ENCODE measurements at regions not wholly inside any gene's neighbourhood (a gene's known extent, or its start where the extent isn't known, plus 50 kb on each side); places are given as distances from the start of the nearest gene placed in this dataset.

GRCh38 chr4:148810461-148810860 is 368.2 kb upstream of the NR3C2 start:
- ChIA-PET POLR2A (no interaction called here), CTCF (no interaction called here)
- Histone ChIP-seq H3K9me3 (ENCODE audit: control insufficient read depth, insufficient read depth, low read depth, low read length) (no peaks in the 10 kb centered on the region), H3K36me3 (ENCODE audit: control insufficient read depth in 2 of 2, insufficient read depth in 1 of 2, low read length in 2 of 2) (no peaks in the 10 kb centered on the region), H3K27ac (ENCODE audit: extremely low read depth, low read depth, low read length) (no peak overlapping the region), H3K4me1 (ENCODE audit: control insufficient read depth, insufficient read depth, low read length) (no peaks in the 10 kb centered on the region), H3K4me3 (ENCODE audit: low read depth, low read length) (no peak overlapping the region)
- TF ChIP-seq ZNF596 (tag by site-specific recombination; IDR thresholded peaks at IDR 0.05): no peak
- no peak for TF ChIP-seq ZNF701 (tag by site-specific recombination; IDR thresholded peaks at IDR 0.05)
- TF ChIP-seq ZNF555 (tag by site-specific recombination; conservative IDR thresholded peaks at IDR 0.05): no peak

DNA sequence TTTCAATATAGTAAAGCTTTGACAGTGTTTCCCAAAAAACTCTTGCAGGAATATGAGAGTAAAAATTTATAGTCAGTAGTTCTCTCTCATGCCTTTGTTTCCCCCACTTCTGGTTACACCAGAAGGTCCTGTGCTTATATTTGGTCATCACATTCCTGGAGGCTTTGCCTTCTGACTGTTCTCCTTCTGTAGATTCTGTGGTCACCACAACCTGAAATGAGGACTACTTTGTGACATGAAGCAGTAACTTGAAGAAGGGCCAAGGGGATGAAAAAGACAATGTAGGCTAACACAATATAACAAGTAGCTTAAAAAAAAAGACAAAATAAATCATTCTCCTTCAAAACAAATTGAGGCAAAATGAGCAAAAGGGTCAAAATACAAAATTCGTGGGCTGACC is 366.2 kb upstream of the NR3C2 start:
- ChIA-PET CTCF (no interaction called here), POLR2A (no interaction called here)
- Histone ChIP-seq H3K36me3 (ENCODE audit: control insufficient read depth in 2 of 2, insufficient read depth in 1 of 2, low read length in 2 of 2) (no peaks in the 10 kb centered on the region), H3K27ac (ENCODE audit: extremely low read depth, low read depth, low read length) (no peak overlapping the region), H3K4me3 (ENCODE audit: low read depth, low read length) (no peak overlapping the region), H3K4me1 (ENCODE audit: control insufficient read depth, insufficient read depth, low read length) (no peaks in the 10 kb centered on the region), H3K9me3 (ENCODE audit: control insufficient read depth, insufficient read depth, low read depth, low read length) (no peaks in the 10 kb centered on the region)
- no peak for TF ChIP-seq KLF16 (tag by site-specific recombination; IDR thresholded peaks at IDR 0.05)
- TF ChIP-seq AEBP2 (tag by site-specific recombination; IDR thresholded peaks at IDR 0.05; ENCODE audit: borderline replicate concordance): no peak
- TF ChIP-seq KLF10 (tag by site-specific recombination; IDR thresholded peaks at IDR 0.05): no peak
- no peak for TF ChIP-seq MEIS1 (CRISPR knock-in tag; IDR thresholded peaks at IDR 0.05; ENCODE audit: borderline replicate concordance)
- TF ChIP-seq ZNF214 (tag by site-specific recombination; IDR thresholded peaks at IDR 0.05; ENCODE audit: borderline replicate concordance): no peak
- no peak for TF ChIP-seq ZNF366 (tag by site-specific recombination; conservative IDR thresholded peaks at IDR 0.05)
- TF ChIP-seq EGR2 (tag by site-specific recombination; IDR thresholded peaks at IDR 0.05; ENCODE audit: low read depth): no peak
- no peak for TF ChIP-seq ZNF350 (tag by site-specific recombination; IDR thresholded peaks at IDR 0.05)
- TF ChIP-seq ZNF157 (tag by site-specific recombination; IDR thresholded peaks at IDR 0.05): no peak
- no peak for TF ChIP-seq ZNF692 (tag by site-specific recombination; IDR thresholded peaks at IDR 0.05)
- TF ChIP-seq ZBTB26 (tag by site-specific recombination; optimal IDR thresholded peaks at IDR 0.05): no peak
- TF ChIP-seq ZNF514 (tag by site-specific recombination; IDR thresholded peaks at IDR 0.05): no peak
- TF ChIP-seq ZNF473 (tag by site-specific recombination; IDR thresholded peaks at IDR 0.05): no peak
- TF ChIP-seq ZBTB20 (tag by site-specific recombination; IDR thresholded peaks at IDR 0.05): no peak

DNA sequence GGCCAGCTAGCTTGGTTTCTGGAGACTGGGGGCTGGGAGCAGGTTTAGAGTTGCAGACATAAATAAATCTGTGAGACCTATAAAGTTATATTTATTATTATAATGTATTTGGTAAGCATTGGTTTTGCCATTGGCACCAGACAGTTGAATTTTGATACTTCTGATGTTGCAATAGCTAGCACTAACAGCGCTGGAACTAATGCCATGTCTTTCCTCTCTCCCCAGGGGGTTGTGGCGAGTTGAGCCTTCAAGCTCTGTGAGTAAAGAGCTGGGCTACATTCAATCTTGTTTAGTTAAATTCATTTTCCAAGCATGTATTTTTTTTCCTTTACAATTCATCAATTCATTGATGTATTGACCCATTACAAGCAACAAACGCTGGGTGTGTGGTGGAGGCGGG is 358.7 kb upstream of the NR3C2 start:
- ChIA-PET CTCF (no interaction called here), POLR2A (no interaction called here)
- Histone ChIP-seq H3K9me3 (ENCODE audit: control insufficient read depth, insufficient read depth, low read depth, low read length) (no peaks in the 10 kb centered on the region), H3K36me3 (ENCODE audit: control insufficient read depth in 2 of 2, insufficient read depth in 1 of 2, low read length in 2 of 2) (no peaks in the 10 kb centered on the region), H3K4me1 (ENCODE audit: control insufficient read depth, insufficient read depth, low read length) (no peaks in the 10 kb centered on the region), H3K27ac (ENCODE audit: extremely low read depth, low read depth, low read length) (no peak overlapping the region), H3K4me3 (ENCODE audit: low read depth, low read length) (no peak overlapping the region)
- no peak for TF ChIP-seq ZNF174 (tag by site-specific recombination; IDR thresholded peaks at IDR 0.05)
- no peak for TF ChIP-seq ZNF791 (tag by site-specific recombination; IDR thresholded peaks at IDR 0.05)
- TF ChIP-seq ZEB2 (tag by site-specific recombination; IDR thresholded peaks at IDR 0.05): no peak
- TF ChIP-seq ZNF223 (tag by site-specific recombination; IDR thresholded peaks at IDR 0.05): no peak
- no peak for TF ChIP-seq ZNF843 (tag by site-specific recombination; IDR thresholded peaks at IDR 0.05)
- TF ChIP-seq KLF8 (tag by site-specific recombination; IDR thresholded peaks at IDR 0.05): no peak
